Smooth muscle cell (in vitro differentiated cells): ENCODE measurements at regions not wholly inside any gene's neighbourhood (a gene's known extent, or its start where the extent isn't known, plus 50 kb on each side); places are given as distances from the start of the nearest gene placed in this dataset.

Source experiments
- DNase-seq: peaks from one replicate; lab custom pipeline; 2025; ENCODE audit not compliant: unreplicated experiment; lab: John Stamatoyannopoulos, UW
- H2AFZ ChIP-seq: fragments of 200-600 bp; sonication (generic); 2 replicates; pipeline ENCODE4 v1.6.0; 2016; ENCODE audit warnings: antibody characterized with exemption, low read depth, mild to moderate bottlenecking
- H3F3A ChIP-seq: fragments of 200-600 bp; sonication (generic); 2 replicates; pipeline ENCODE4 v1.6.0; 2017; ENCODE audit warnings: antibody characterized with exemption, low read depth
- H3K27ac ChIP-seq: fragments of 200-600 bp; sonication (generic); 2 replicates; pipeline ENCODE4 v1.5.1; 2016; ENCODE audit warnings: low read depth, mild to moderate bottlenecking
- H3K27me3 ChIP-seq: fragments of 200-600 bp; sonication (generic); 2 replicates; pipeline ENCODE4 v1.6.1; 2016; ENCODE audit warnings: low read depth, mild to moderate bottlenecking
- H3K36me3 ChIP-seq: fragments of 200-600 bp; sonication (generic); 2 replicates; pipeline ENCODE4 v1.5.1; 2016; ENCODE audit warnings: low read depth
- H3K4me1 ChIP-seq: fragments of 200-600 bp; sonication (generic); 2 replicates; pipeline ENCODE4 v1.5.1; 2016; ENCODE audit warnings: low read depth
- H3K4me2 ChIP-seq: fragments of 200-600 bp; sonication (generic); 2 replicates; pipeline ENCODE4 v1.6.0; 2016; ENCODE audit warnings: mild to moderate bottlenecking
- H3K4me3 ChIP-seq: fragments of 200-600 bp; sonication (generic); 2 replicates; pipeline ENCODE4 v1.5.1; 2016; ENCODE audit warnings: mild to moderate bottlenecking
- H3K79me2 ChIP-seq: fragments of 200-600 bp; sonication (generic); 2 replicates; pipeline ENCODE4 v1.6.0; 2016; ENCODE audit warnings: low read depth, mild to moderate bottlenecking
- H3K9ac ChIP-seq: fragments of 200-600 bp; sonication (generic); 2 replicates; pipeline ENCODE4 v1.6.0; 2016; ENCODE audit warnings: low read depth
- H3K9me3 ChIP-seq: fragments of 200-600 bp; sonication (generic); replicated peaks from 2 replicates; pipeline ENCODE4 v1.5.1; 2016; ENCODE audit warnings: low read depth
- H4K20me1 ChIP-seq: fragments of 200-600 bp; sonication (generic); 2 replicates; pipeline ENCODE4 v1.6.0; 2016; ENCODE audit warnings: low read depth
- WGBS: methylation state at CpG from one replicate; pipeline ENCODE4 v1.1.7; 2016; ENCODE audit warnings: low lambda C conversion rate; 5-methylcytosine and 5-hydroxymethylcytosine counted together
- TF ChIP-seq, protein P1 (sequence below): fragments of 200-600 bp; sonication (generic); IDR thresholded peaks from 2 replicates; pipeline ENCODE4 v1.5.1; 2017; ENCODE audit warnings: borderline replicate concordance, mild to moderate bottlenecking, antibody characterized with exemption; ENCODE audit not compliant: insufficient read depth, poor library complexity, severe bottlenecking

DNA sequence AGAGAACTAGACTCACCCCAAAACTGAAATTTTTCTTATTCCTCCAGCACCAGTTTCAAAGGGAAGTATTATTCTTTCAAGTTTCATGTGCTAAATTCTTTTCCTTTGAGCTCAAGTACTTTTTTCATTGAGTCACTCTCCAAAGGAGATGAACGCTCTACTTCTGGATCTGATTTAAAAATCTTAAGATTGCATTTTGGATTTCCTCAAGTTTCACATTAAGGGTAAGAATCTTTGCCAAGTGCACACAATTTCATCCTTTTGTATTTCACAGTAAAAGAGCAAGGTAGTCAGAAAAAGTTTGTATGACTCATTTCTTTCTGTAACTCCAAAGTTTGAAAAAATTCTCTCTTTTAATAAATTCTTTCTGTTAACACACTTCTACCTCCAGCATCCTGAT lies 435.5 kb downstream of the RAB38 start:
- Histone ChIP-seq H4K20me1 (no peaks in the 10 kb centered on the region), H2AFZ (no peak overlapping the region), H3K36me3 (no peaks in the 10 kb centered on the region), H3K4me1 (no peaks in the 10 kb centered on the region), H3K79me2 (no peaks in the 10 kb centered on the region), H3K4me2 (no peak overlapping the region), H3K9ac (no peak overlapping the region), H3F3A (no peaks in the 10 kb centered on the region), H3K27me3 (peaks cover 6% of the 10 kb centered on the region), H3K9me3 (no peaks in the 10 kb centered on the region), H3K27ac (no peak overlapping the region), H3K4me3 (no peak overlapping the region)
- 88% methylated on average over 1 of the region's 1 CpG for WGBS
- DNase-seq, result no peak
- TF ChIP-seq, protein P1, sequence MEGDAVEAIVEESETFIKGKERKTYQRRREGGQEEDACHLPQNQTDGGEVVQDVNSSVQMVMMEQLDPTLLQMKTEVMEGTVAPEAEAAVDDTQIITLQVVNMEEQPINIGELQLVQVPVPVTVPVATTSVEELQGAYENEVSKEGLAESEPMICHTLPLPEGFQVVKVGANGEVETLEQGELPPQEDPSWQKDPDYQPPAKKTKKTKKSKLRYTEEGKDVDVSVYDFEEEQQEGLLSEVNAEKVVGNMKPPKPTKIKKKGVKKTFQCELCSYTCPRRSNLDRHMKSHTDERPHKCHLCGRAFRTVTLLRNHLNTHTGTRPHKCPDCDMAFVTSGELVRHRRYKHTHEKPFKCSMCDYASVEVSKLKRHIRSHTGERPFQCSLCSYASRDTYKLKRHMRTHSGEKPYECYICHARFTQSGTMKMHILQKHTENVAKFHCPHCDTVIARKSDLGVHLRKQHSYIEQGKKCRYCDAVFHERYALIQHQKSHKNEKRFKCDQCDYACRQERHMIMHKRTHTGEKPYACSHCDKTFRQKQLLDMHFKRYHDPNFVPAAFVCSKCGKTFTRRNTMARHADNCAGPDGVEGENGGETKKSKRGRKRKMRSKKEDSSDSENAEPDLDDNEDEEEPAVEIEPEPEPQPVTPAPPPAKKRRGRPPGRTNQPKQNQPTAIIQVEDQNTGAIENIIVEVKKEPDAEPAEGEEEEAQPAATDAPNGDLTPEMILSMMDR, result no peak

DNA sequence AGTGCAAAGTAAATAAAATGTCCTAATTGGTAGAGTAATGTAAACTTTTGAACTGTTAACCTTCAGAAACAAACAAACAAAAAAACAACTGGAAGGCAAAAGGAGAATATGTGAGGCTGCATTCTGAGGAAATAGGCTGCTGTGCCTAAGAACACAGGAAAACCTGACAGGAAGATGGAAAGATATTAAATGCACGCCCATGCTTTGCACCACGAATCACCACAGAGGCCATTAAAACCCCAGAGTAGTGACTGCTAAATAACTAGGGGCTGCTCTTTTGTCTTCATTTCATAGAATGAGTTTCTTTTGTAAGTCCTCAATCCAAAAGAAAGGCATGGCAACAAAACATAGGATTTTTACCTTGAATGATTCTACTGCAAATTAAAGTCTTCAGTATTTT lies 436.0 kb downstream of the RAB38 start:
- Histone ChIP-seq H3K79me2 (no peaks in the 10 kb centered on the region), H3K9me3 (no peaks in the 10 kb centered on the region), H3K4me1 (no peaks in the 10 kb centered on the region), H3K36me3 (no peaks in the 10 kb centered on the region), H4K20me1 (no peaks in the 10 kb centered on the region), H3K4me2 (no peak overlapping the region), H3K9ac (no peak overlapping the region), H2AFZ (no peak overlapping the region), H3K27me3 (peaks cover 6% of the 10 kb centered on the region), H3F3A (no peaks in the 10 kb centered on the region), H3K27ac (no peak overlapping the region), H3K4me3 (no peak overlapping the region)
- no peak for DNase-seq
- TF ChIP-seq, protein P1, result no peak
- WGBS, result 74% methylated on average over 2 of the region's 2 CpGs

DNA sequence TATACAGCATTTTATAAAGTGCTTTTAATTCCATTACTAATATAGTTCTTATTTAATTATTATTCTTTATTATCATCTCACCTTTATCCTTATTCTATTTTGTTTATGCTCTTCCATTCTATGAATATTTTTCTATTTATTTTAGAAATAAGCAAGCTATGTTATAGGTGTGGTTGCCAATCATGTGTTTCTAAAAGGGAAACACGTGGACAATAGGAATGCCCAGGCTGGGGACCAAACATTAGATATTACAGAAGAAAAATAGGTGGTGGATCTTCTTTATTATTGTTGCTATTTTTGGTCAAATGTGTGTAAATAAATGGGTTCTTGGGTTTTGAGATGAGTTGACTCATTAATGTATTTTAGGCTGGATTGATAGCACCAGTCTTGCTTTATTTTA lies 438.3 kb downstream of the RAB38 start:
- Histone ChIP-seq H3K27me3 (peaks cover 3% of the 10 kb centered on the region), H3K9ac (no peak overlapping the region), H3K27ac (no peak overlapping the region), H3K4me3 (no peak overlapping the region), H3K9me3 (no peaks in the 10 kb centered on the region), H3K79me2 (no peaks in the 10 kb centered on the region), H3K36me3 (no peaks in the 10 kb centered on the region), H4K20me1 (no peaks in the 10 kb centered on the region), H3K4me1 (no peaks in the 10 kb centered on the region), H2AFZ (no peak overlapping the region), H3K4me2 (no peak overlapping the region), H3F3A (no peaks in the 10 kb centered on the region)
- WGBS, result 86% methylated on average over 1 of the region's 1 CpG
- no peak for DNase-seq
- TF ChIP-seq, protein P1, result no peak

DNA sequence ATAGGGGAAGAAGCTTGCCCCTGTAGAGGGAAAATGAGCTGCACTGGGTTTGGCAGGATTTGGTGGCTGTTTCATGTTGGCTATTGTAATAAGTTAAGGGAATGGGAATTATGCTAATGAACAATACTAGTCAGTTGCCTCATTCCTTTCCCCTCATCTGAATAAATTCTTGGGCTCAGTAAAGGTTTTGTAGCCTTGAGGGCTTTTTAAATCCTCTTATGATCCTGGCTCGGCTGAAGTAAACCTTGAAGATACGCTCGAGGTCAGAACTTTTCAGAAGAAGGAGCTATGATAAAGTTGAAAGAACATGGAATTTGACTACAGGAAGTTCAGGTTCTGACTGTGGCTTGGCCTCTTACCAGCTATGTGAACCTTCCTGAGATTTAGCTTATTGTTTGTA lies 448.7 kb downstream of the RAB38 start:
- Histone ChIP-seq H3K4me1 (no peaks in the 10 kb centered on the region), H4K20me1 (no peaks in the 10 kb centered on the region), H3K9me3 (no peaks in the 10 kb centered on the region), H3K27ac (no peak overlapping the region), H3K4me2 (no peak overlapping the region), H3F3A (no peaks in the 10 kb centered on the region), H2AFZ (no peak overlapping the region), H3K36me3 (no peaks in the 10 kb centered on the region), H3K27me3 (no peaks in the 10 kb centered on the region), H3K79me2 (no peaks in the 10 kb centered on the region), H3K4me3 (no peak overlapping the region), H3K9ac (no peak overlapping the region)
- no peak for DNase-seq
- WGBS, result 49% methylated on average over 3 of the region's 3 CpGs
- TF ChIP-seq, protein P1, result no peak
